Endothelial cell of umbilical vein (primary cell): ENCODE measurements at regions not wholly inside any gene's neighbourhood (a gene's known extent, or its start where the extent isn't known, plus 50 kb on each side); places are given as distances from the start of the nearest gene placed in this dataset.

Experiments used
- BruUV-seq: library from RNA; stranded (reverse); fragments of 400-500 nt; replicated peaks from 2 replicates; lab custom pipeline; 2021; lab: Mats Ljungman, UMichigan
- CTCF ChIA-PET: fragments of 300-600, 350-600 bp; sonication (Branson Sonifier 250); formaldehyde crosslinking; loops from one replicate; lab custom pipeline; 2021; ENCODE audit warnings: antibody characterized with exemption, inconsistent platforms; lab: Charles Lee
- POLR2A ChIA-PET: fragments of 300-600, 350-600 bp; sonication (Branson Sonifier 250); formaldehyde crosslinking; loops from one replicate; lab custom pipeline; 2021; ENCODE audit warnings: antibody characterized with exemption, inconsistent platforms; lab: Charles Lee
- DNase-seq: peaks from one replicate; pipeline ENCODE4 v3.0.0-alpha.2; 2011; ENCODE audit warnings: low read depth, low spot score
- FAIRE-seq: peaks from 2 replicates; lab custom pipeline; 2011; peaks lifted over from hg19 to GRCh38; lab: Jason Lieb, UNC
- H2AFZ ChIP-seq: 2 replicates; pipeline ENCODE4 v1.6.0; 2012; ENCODE audit warnings: low read depth, low read length, control low read depth, inconsistent platforms
- H3K27ac ChIP-seq: 2 replicates; pipeline ENCODE4 v1.5.1; 2011; ENCODE audit warnings: low read depth, mild to moderate bottlenecking, control low read depth, low read length, moderate library complexity; ENCODE audit not compliant: insufficient read depth
- H3K27me3 ChIP-seq, 2 experiments: 2 replicates each; pipeline versions ENCODE4 v1.6.0 to v1.6.1; 2011; ENCODE audit warnings: low read length in 2 of 2, mixed read lengths in 1 of 2; ENCODE audit not compliant: control insufficient read depth in 2 of 2, insufficient read depth in 2 of 2
- H3K36me3 ChIP-seq, 2 experiments: 2 replicates in 1 of 2; 3 replicates in 1 of 2; pipeline ENCODE4 v1.5.1; 2011; ENCODE audit warnings: low read length in 2 of 2, mild to moderate bottlenecking in 1 of 2, moderate library complexity in 1 of 2; ENCODE audit not compliant: control insufficient read depth in 2 of 2, insufficient read depth in 2 of 2; ENCODE audit errors: extremely low read depth in 1 of 2
- H3K4me1 ChIP-seq: 3 replicates; pipeline ENCODE4 v1.5.1; 2011; ENCODE audit warnings: mild to moderate bottlenecking, low read length; ENCODE audit not compliant: control insufficient read depth, insufficient read depth; ENCODE audit errors: extremely low read depth
- H3K4me2 ChIP-seq: 2 replicates; pipeline ENCODE4 v1.6.1; 2011; ENCODE audit warnings: low read length, control low read depth, mixed read lengths; ENCODE audit not compliant: insufficient read depth
- H3K4me3 ChIP-seq, 3 experiments: fragments of 200-600 bp in 1 of 3; sonication (generic), shearing (Covaris generic) in 1 of 3; replicated peaks in 1 of 3; 2 replicates each; pipeline ENCODE4 v1.5.1; 2011 to 2016; ENCODE audit warnings: control low read depth in 3 of 3, low read length in 3 of 3, mild to moderate bottlenecking in 2 of 3, inconsistent platforms in 1 of 3, low read depth in 1 of 3, moderate library complexity in 1 of 3; ENCODE audit not compliant: insufficient read depth in 1 of 3
- H3K79me2 ChIP-seq: 2 replicates; pipeline ENCODE4 v1.6.0; 2012; ENCODE audit warnings: low read length, inconsistent platforms; ENCODE audit not compliant: control insufficient read depth, insufficient read depth
- H3K9ac ChIP-seq: replicated peaks from 2 replicates; pipeline ENCODE3; 2011; ENCODE audit warnings: low read length, control low read depth; ENCODE audit not compliant: insufficient read depth; ENCODE audit errors: extremely low read depth
- H3K9me1 ChIP-seq: replicated peaks from 3 replicates; pipeline ENCODE4 v1.6.0; 2011; ENCODE audit warnings: mild to moderate bottlenecking, low read length; ENCODE audit not compliant: control insufficient read depth, insufficient read depth; ENCODE audit errors: extremely low read depth
- H3K9me3 ChIP-seq: replicated peaks from 2 replicates; pipeline ENCODE4 v1.5.1; 2012; ENCODE audit warnings: low read length, inconsistent platforms; ENCODE audit not compliant: control insufficient read depth, insufficient read depth
- H4K20me1 ChIP-seq: replicated peaks from 2 replicates; pipeline ENCODE3; 2011; ENCODE audit warnings: mild to moderate bottlenecking, low read length; ENCODE audit not compliant: control insufficient read depth, insufficient read depth; ENCODE audit errors: extremely low read depth
- EZH2 ChIP-seq: IDR thresholded peaks from 2 replicates; pipeline ENCODE4 v1.6.1; 2012; ENCODE audit warnings: borderline replicate concordance, low read depth, mild to moderate bottlenecking, moderate library complexity, low read length, inconsistent platforms; ENCODE audit not compliant: severe bottlenecking
- FOS ChIP-seq: IDR thresholded peaks from 2 replicates; pipeline ENCODE4 v1.6.1; 2011; ENCODE audit warnings: mild to moderate bottlenecking, low read length, moderate library complexity, borderline replicate concordance; ENCODE audit not compliant: insufficient read depth
- GATA2 ChIP-seq: IDR thresholded peaks from 2 replicates; pipeline ENCODE4 v1.7.0; 2011; ENCODE audit warnings: low read depth, mild to moderate bottlenecking, moderate library complexity, mixed read lengths, low read length; ENCODE audit not compliant: insufficient read length, insufficient read depth
- JUN ChIP-seq: IDR thresholded peaks from 2 replicates; pipeline ENCODE4 v1.6.1; 2011; ENCODE audit warnings: borderline replicate concordance, low read depth; ENCODE audit not compliant: insufficient read length, insufficient read depth
- MAX ChIP-seq: IDR thresholded peaks from 2 replicates; pipeline ENCODE4 v1.6.1; 2011; ENCODE audit not compliant: insufficient read depth, insufficient read length
- MYC ChIP-seq: IDR thresholded peaks from one replicate; pipeline ENCODE4 v1.6.1; 2011; ENCODE audit warnings: mild to moderate bottlenecking, low read depth, low read length
- POLR2A ChIP-seq: IDR thresholded peaks from 2 replicates; pipeline ENCODE4 v1.6.1; 2012; ENCODE audit warnings: low read depth, mild to moderate bottlenecking, control low read depth, low read length
- POLR2AphosphoS5 ChIP-seq: IDR thresholded peaks from 2 replicates; pipeline ENCODE4 v1.6.1; 2012; ENCODE audit warnings: low read depth, mild to moderate bottlenecking, control low read depth, low read length, moderate library complexity; ENCODE audit not compliant: insufficient read depth
- dilution Hi-C: fragments of 300-500 bp; cut with MboI; formaldehyde crosslinking; loops from one replicate; pipeline ENCODE4 v1.15.0; 2019; ENCODE audit warnings: low sequenced_read_pairs; ENCODE audit not compliant: extremely low pct_ligation_motif_present
- intact Hi-C: fragments of 100-400 bp; cut with micrococcal nuclease; formaldehyde crosslinking; loops from one replicate; pipeline ENCODE4 v1.10.0; 2022
- TF ChIP-seq, protein P1 (sequence below), 2 donors: IDR thresholded peaks; 1 replicate in 1 of 2; 2 replicates in 1 of 2; pipeline ENCODE4 v1.5.1; 2011; ENCODE audit warnings: low read length in 2 of 2, mild to moderate bottlenecking in 2 of 2, moderate library complexity in 2 of 2, control low read depth in 1 of 2, inconsistent platforms in 1 of 2, low read depth in 1 of 2; ENCODE audit not compliant: insufficient read depth in 1 of 2; ENCODE audit errors: extremely low read depth in 1 of 2

GRCh38 chr22:27230189-27230588 lies 571.4 kb downstream of the MN1 start:
- DNase-seq (no peak), FAIRE-seq (no peak)
- H3K9ac ChIP-seq: no peak overlapping the region
- intact Hi-C loops (loop anchor here (10.0 kb wide), 1 partner anchor 475 kb away; no protein-coding TSS in a partner anchor), dilution Hi-C loops (no loop called here)
- no peaks in the 10 kb centered on the region for H3K27me3 ChIP-seq
- H3K4me2 ChIP-seq: no peak overlapping the region
- H3K27ac ChIP-seq: no peak overlapping the region
- peaks cover 2% of the 10 kb centered on the region for H3K4me1 ChIP-seq
- TF ChIP-seq FOS (no peak), JUN (no peak), POLR2AphosphoS5 (no peak), GATA2 (no peak), MYC (no peak)
- TF ChIP-seq, protein P1, sequence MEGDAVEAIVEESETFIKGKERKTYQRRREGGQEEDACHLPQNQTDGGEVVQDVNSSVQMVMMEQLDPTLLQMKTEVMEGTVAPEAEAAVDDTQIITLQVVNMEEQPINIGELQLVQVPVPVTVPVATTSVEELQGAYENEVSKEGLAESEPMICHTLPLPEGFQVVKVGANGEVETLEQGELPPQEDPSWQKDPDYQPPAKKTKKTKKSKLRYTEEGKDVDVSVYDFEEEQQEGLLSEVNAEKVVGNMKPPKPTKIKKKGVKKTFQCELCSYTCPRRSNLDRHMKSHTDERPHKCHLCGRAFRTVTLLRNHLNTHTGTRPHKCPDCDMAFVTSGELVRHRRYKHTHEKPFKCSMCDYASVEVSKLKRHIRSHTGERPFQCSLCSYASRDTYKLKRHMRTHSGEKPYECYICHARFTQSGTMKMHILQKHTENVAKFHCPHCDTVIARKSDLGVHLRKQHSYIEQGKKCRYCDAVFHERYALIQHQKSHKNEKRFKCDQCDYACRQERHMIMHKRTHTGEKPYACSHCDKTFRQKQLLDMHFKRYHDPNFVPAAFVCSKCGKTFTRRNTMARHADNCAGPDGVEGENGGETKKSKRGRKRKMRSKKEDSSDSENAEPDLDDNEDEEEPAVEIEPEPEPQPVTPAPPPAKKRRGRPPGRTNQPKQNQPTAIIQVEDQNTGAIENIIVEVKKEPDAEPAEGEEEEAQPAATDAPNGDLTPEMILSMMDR (IDR thresholded peaks at IDR 0.05; ENCODE audit: extremely low read depth in 1 of 2, insufficient read depth in 1 of 2, low read depth in 1 of 2, low read length in 2 of 2): no peak
- H3K4me3 ChIP-seq: no peak overlapping the region
- no peaks in the 10 kb centered on the region for H3K9me1 ChIP-seq
- no TSS peak for BruUV-seq
- H3K36me3 ChIP-seq: no peaks in the 10 kb centered on the region
- H3K9me3 ChIP-seq: no peaks in the 10 kb centered on the region
- ChIA-PET POLR2A (no interaction called here), CTCF (no interaction called here)
- no peaks in the 10 kb centered on the region for H3K79me2 ChIP-seq
- no peaks in the 10 kb centered on the region for H4K20me1 ChIP-seq
- H2AFZ ChIP-seq: no peak overlapping the region

- CTCF ChIA-PET: no interaction called here
- dilution Hi-C loops: no loop called here
- Histone ChIP-seq H3K9me3 (no peaks in the 10 kb centered on the region), H3K27me3 (no peaks in the 10 kb centered on the region), H3K79me2 (no peaks in the 10 kb centered on the region), H3K4me2 (no peak overlapping the region), H4K20me1 (no peaks in the 10 kb centered on the region), H3K4me1 (peaks cover 2% of the 10 kb centered on the region), H3K9ac (no peak overlapping the region), H3K27ac (no peak overlapping the region), H2AFZ (no peak overlapping the region), H3K4me3 (no peak overlapping the region), H3K9me1 (no peaks in the 10 kb centered on the region), H3K36me3 (no peaks in the 10 kb centered on the region)
- intact Hi-C loops: loop anchor here (10.0 kb wide), 1 partner anchor 476 kb away; no protein-coding TSS in a partner anchor
- no peak for FAIRE-seq
- DNase-seq: no peak
- no TSS peak for BruUV-seq
- POLR2A ChIA-PET: no interaction called here
- TF ChIP-seq, protein P1 (IDR thresholded peaks at IDR 0.05; ENCODE audit: extremely low read depth in 1 of 2, insufficient read depth in 1 of 2, low read depth in 1 of 2, low read length in 2 of 2): no peak
- TF ChIP-seq MAX: no peak
- no peak for TF ChIP-seq EZH2
- TF ChIP-seq JUN: no peak
- no peak for TF ChIP-seq FOS
- TF ChIP-seq MYC: no peak
- no peak for TF ChIP-seq GATA2
- no peak for TF ChIP-seq POLR2A
- no peak for TF ChIP-seq POLR2AphosphoS5
Observed at GRCh38 chr22:27231266-27231665, 570.3 kb downstream of the MN1 start.
